22Rv1 (cell line): ENCODE measurements at regions not wholly inside any gene's neighbourhood (a gene's known extent, or its start where the extent isn't known, plus 50 kb on each side); places are given as distances from the start of the nearest gene placed in this dataset.

ENCODE experiments used
- H3K27ac ChIP-seq: fragments of 450-650 bp; 2 replicates; pipeline ENCODE4 v1.5.1; 2017
- ZFX ChIP-seq: fragments of 450-650 bp; IDR thresholded peaks from 2 replicates; pipeline ENCODE4 v1.6.1; 2017; ENCODE audit warnings: antibody characterized with exemption, borderline replicate concordance
- TF ChIP-seq, protein P1 (sequence below): fragments of 450-650 bp; IDR thresholded peaks from 2 replicates; pipeline ENCODE4 v1.5.1; 2017; ENCODE audit warnings: mild to moderate bottlenecking

DNA sequence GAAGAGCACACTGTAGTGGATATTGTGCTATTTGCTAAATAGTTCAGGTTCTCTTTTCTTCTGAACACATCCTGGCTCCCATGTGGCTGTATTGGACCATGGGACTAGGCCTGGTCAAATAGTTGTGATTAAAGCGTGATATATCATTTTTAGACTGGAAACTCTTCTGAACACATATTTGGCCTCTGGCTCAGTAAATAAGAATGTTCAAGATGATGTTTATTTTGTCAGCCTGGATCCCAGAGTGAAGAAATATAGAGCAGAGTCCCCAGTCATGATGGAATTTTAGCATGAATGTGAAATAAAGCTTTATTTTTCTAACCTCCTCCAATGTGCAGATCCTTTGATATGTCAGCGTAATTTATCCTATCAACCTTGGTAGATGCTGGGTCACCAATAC, 542.6 kb downstream of the ADGRL2 start:
- no peak overlapping the region for H3K27ac ChIP-seq
- no peak for TF ChIP-seq ZFX
- TF ChIP-seq, protein P1, sequence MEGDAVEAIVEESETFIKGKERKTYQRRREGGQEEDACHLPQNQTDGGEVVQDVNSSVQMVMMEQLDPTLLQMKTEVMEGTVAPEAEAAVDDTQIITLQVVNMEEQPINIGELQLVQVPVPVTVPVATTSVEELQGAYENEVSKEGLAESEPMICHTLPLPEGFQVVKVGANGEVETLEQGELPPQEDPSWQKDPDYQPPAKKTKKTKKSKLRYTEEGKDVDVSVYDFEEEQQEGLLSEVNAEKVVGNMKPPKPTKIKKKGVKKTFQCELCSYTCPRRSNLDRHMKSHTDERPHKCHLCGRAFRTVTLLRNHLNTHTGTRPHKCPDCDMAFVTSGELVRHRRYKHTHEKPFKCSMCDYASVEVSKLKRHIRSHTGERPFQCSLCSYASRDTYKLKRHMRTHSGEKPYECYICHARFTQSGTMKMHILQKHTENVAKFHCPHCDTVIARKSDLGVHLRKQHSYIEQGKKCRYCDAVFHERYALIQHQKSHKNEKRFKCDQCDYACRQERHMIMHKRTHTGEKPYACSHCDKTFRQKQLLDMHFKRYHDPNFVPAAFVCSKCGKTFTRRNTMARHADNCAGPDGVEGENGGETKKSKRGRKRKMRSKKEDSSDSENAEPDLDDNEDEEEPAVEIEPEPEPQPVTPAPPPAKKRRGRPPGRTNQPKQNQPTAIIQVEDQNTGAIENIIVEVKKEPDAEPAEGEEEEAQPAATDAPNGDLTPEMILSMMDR: no peak

DNA sequence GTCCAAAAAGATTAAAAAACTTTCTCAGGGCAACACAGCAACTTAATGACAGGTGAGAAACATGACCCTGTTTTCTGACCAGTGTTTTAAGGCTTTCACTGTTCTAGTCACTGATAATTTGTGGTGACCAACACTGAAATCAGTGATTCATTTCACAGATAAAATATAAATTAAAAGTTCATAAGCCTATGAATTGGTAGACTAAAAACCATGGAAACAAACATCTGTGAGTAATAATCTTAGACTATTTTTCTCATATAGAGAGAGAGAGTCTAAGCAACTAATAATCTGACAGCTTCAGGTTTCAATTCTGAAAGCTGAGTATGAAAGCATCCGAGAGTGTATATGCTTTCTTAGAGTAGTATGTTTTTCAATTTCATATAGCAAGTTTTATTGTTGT, 536.9 kb downstream of the ADGRL2 start:
- no peak overlapping the region for H3K27ac ChIP-seq
- no peak for TF ChIP-seq ZFX
- TF ChIP-seq, protein P1: no peak

DNA sequence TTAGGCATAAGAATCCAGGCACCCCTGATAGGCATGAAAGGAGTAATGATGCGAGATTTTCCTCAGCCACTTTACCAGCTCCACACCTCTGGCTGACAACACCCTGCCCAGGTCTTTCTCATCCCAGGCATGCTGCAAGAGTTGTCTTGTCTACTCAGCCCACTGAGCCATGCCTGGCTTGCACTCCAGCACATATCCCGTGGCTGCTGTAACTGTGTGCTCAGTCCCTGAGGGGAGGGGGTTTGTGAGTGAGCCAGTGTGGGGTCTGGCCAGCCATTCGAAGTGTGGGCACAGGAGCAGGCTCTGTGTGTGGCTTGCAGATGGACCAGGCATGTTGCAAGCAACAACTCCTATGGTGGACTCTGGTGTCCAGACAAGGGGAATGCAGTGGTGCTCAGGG, 529.6 kb downstream of the ADGRL2 start:
- H3K27ac ChIP-seq: no peak overlapping the region
- TF ChIP-seq ZFX: no peak
- TF ChIP-seq, protein P1: no peak

- TF ChIP-seq, protein P1: no peak
- TF ChIP-seq ZFX: no peak
- H3K27ac ChIP-seq: no peak overlapping the region
Measured at GRCh38 chr1:82329226-82329625, 528.5 kb downstream of the ADGRL2 start.

GRCh38 chr1:82323144-82323841, 522.6 kb downstream of the ADGRL2 start:
- no peak overlapping the region for H3K27ac ChIP-seq
- TF ChIP-seq, protein P1: no peak
- no peak for TF ChIP-seq ZFX

DNA sequence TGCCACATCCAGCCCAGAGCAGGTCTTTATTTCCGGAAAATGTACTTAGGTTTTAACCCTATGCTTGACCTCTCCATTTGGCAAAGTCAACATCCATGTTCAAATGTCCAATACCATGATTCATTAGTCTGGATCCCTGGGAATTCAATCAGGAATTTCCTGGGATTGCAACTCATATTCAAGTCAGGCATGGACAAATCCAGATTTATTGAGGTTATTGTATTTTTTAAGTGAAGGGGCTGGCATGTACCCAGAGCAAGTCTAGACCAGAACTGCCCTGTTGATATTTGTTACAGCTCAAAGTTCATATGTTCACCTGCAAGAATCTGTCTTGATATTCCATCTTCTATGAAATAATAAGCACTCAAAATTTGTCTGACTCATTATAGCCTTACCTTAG, 521.1 kb downstream of the ADGRL2 start:
- H3K27ac ChIP-seq: no peak overlapping the region
- TF ChIP-seq ZFX: no peak
- TF ChIP-seq, protein P1: no peak

DNA sequence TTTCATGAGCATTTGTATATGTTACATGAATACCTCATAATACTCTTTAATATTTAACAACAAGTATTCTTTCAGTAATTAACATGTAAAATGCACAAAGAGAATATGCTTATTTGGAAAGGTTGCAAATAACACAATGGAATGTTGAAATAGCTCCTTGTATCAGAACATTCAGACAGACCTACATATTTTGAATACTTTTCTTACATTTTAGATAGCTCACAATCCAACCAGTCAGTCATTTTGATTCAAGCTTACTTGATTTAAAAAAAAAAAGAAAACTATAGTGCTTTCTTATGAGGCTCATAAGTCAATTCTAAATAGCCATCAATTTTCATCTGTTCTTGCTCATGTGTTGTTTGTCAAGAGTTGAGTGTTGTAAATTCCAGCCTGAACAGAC, 518.8 kb downstream of the ADGRL2 start:
- no peak overlapping the region for H3K27ac ChIP-seq
- TF ChIP-seq, protein P1: no peak
- TF ChIP-seq ZFX: no peak
